ENCODE measurements at regions not wholly inside any gene's neighbourhood (a gene's known extent, or its start where the extent isn't known, plus 50 kb on each side); places are given as distances from the start of the nearest gene placed in this dataset.

DNA sequence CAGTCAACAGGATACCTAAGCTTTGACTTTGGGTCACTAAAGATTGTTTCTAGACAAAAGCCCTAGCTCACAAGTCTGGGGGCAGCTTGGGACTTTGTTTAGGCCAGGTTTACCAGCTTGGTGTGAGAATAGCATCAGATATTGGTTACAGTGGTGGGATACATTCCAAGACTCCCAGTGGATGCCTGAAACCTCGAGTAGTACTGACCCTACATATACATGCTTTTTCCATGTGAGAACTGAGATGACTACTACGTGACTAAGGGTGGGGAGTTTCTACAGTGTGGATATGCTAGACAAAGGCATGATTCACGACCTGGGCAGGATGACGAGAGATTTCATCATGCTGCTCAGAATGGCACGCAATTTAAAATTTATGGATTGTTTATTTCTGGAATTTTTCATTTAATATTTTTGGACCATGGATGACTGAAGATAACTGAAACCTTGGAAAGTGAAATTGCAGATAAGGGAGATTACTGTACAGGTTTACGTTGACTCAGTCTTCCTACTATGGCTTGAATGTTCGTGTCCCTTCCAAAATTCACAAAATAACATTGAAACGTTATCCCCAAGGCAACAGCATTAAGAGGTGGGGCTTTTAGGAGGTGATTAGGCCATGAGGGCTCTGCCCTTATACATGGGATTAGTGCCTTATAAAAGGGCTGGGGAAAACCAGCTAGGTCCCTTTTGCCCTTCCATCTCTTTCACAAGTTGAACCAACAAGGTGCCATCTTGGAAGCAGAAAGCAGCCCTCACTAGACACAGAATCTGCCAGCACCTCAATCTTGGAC is 50.2 kb upstream of the CTAGE1 start:
- Histone ChIP-seq H3K36me3 (ENCODE audit: insufficient read depth, low read length) (no peaks in the 10 kb centered on the region), H4K20me1 (ENCODE audit: insufficient read depth, low read length) (no peaks in the 10 kb centered on the region), H3K79me2 (ENCODE audit: insufficient read depth, low read length) (no peaks in the 10 kb centered on the region), H3K4me3 (ENCODE audit: low read depth in 1 of 2, low read length in 2 of 2) (no peak overlapping the region), H3K27ac (ENCODE audit: low read length) (no peak overlapping the region), H3K4me1 (ENCODE audit: insufficient read depth, low read length) (no peaks in the 10 kb centered on the region), H3K9ac (ENCODE audit: low read depth, low read length) (no peak overlapping the region), H2AFZ (ENCODE audit: low read depth, low read length) (no peak overlapping the region), H3K9me3 (ENCODE audit: insufficient read depth, low read length, severe bottlenecking) (no peaks in the 10 kb centered on the region), H3K27me3 (ENCODE audit: insufficient read depth, low read length, poor library complexity) (peaks cover 8% of the 10 kb centered on the region), H3K4me2 (ENCODE audit: insufficient read depth, low read length) (no peak overlapping the region)
- ATAC-seq (ENCODE audit: insufficient read depth, low read depth) (no peak), DNase-seq (no peak)
- TF ChIP-seq, protein P1, sequence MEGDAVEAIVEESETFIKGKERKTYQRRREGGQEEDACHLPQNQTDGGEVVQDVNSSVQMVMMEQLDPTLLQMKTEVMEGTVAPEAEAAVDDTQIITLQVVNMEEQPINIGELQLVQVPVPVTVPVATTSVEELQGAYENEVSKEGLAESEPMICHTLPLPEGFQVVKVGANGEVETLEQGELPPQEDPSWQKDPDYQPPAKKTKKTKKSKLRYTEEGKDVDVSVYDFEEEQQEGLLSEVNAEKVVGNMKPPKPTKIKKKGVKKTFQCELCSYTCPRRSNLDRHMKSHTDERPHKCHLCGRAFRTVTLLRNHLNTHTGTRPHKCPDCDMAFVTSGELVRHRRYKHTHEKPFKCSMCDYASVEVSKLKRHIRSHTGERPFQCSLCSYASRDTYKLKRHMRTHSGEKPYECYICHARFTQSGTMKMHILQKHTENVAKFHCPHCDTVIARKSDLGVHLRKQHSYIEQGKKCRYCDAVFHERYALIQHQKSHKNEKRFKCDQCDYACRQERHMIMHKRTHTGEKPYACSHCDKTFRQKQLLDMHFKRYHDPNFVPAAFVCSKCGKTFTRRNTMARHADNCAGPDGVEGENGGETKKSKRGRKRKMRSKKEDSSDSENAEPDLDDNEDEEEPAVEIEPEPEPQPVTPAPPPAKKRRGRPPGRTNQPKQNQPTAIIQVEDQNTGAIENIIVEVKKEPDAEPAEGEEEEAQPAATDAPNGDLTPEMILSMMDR (IDR thresholded peaks at IDR 0.05; ENCODE audit: borderline replicate concordance, extremely low read depth, low read length, poor library complexity, severe bottlenecking) = no peak
- TF ChIP-seq EZH2 (IDR thresholded peaks at IDR 0.05; ENCODE audit: borderline replicate concordance, low read depth, low read length, severe bottlenecking) = no peak

GRCh38 chr18:22468554-22468891 is 50.8 kb upstream of the CTAGE1 start:
- Histone ChIP-seq H3K4me3 (ENCODE audit: low read depth in 1 of 2, low read length in 2 of 2) (no peak overlapping the region), H3K9me3 (ENCODE audit: insufficient read depth, low read length, severe bottlenecking) (no peaks in the 10 kb centered on the region), H3K27ac (ENCODE audit: low read length) (no peak overlapping the region), H2AFZ (ENCODE audit: low read depth, low read length) (no peak overlapping the region), H3K9ac (ENCODE audit: low read depth, low read length) (no peak overlapping the region), H4K20me1 (ENCODE audit: insufficient read depth, low read length) (no peaks in the 10 kb centered on the region), H3K36me3 (ENCODE audit: insufficient read depth, low read length) (no peaks in the 10 kb centered on the region), H3K4me1 (ENCODE audit: insufficient read depth, low read length) (no peaks in the 10 kb centered on the region), H3K27me3 (ENCODE audit: insufficient read depth, low read length, poor library complexity) (peaks cover 11% of the 10 kb centered on the region), H3K4me2 (ENCODE audit: insufficient read depth, low read length) (no peak overlapping the region), H3K79me2 (ENCODE audit: insufficient read depth, low read length) (no peaks in the 10 kb centered on the region)
- DNase-seq (no peak), ATAC-seq (ENCODE audit: insufficient read depth, low read depth) (no peak)
- no peak for TF ChIP-seq EZH2 (IDR thresholded peaks at IDR 0.05; ENCODE audit: borderline replicate concordance, low read depth, low read length, severe bottlenecking)
- TF ChIP-seq, protein P1 (IDR thresholded peaks at IDR 0.05; ENCODE audit: borderline replicate concordance, extremely low read depth, low read length, poor library complexity, severe bottlenecking) = no peak

DNA sequence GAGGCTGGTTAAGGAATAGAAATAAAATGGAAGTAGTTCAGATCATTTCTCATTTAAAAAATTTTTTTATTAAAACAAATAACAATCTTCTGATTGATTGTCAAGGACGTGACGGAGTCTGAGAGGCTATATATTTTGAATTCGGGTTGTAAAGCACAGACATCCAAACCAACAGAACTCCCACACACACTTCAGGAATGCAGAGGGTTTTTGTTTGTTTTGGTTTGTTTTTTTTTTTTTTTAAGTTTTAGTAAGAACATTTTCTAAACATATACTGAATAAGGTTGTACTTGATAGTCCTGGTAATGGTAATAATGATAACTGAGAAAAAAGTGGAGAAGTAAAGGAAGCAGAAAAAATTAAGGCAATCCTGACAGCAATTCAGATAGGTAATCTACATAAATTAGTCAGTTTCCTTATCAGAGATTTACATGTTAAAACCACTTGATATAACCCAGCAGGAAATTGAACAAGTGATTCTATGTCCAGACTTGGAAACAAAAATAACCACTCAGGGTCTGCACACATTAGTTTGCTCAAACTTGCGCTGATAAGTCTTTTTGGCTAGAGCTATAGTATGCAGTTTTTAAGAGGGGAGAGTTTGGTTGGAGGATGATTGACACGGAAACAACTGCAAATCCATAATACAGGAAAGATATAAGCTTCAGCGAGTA is 51.5 kb upstream of the CTAGE1 start:
- no peaks in the 10 kb centered on the region for H4K20me1 ChIP-seq (ENCODE audit: insufficient read depth, low read length)
- no peaks in the 10 kb centered on the region for H3K79me2 ChIP-seq (ENCODE audit: insufficient read depth, low read length)
- no peak overlapping the region for H2AFZ ChIP-seq (ENCODE audit: low read depth, low read length)
- TF ChIP-seq, protein P1 (IDR thresholded peaks at IDR 0.05; ENCODE audit: borderline replicate concordance, extremely low read depth, low read length, poor library complexity, severe bottlenecking) = no peak
- TF ChIP-seq EZH2 (IDR thresholded peaks at IDR 0.05; ENCODE audit: borderline replicate concordance, low read depth, low read length, severe bottlenecking) = no peak
- DNase-seq = no peak
- no peak overlapping the region for H3K27ac ChIP-seq (ENCODE audit: low read length)
- H3K4me1 ChIP-seq (ENCODE audit: insufficient read depth, low read length) = no peaks in the 10 kb centered on the region
- no peaks in the 10 kb centered on the region for H3K36me3 ChIP-seq (ENCODE audit: insufficient read depth, low read length)
- H3K9me3 ChIP-seq (ENCODE audit: insufficient read depth, low read length, severe bottlenecking) = no peaks in the 10 kb centered on the region
- ATAC-seq (ENCODE audit: insufficient read depth, low read depth) = no peak
- no peak overlapping the region for H3K9ac ChIP-seq (ENCODE audit: low read depth, low read length)
- H3K27me3 ChIP-seq (ENCODE audit: insufficient read depth, low read length, poor library complexity) = peaks cover 11% of the 10 kb centered on the region
- no peak overlapping the region for H3K4me3 ChIP-seq (ENCODE audit: low read depth in 1 of 2, low read length in 2 of 2)
- no peak overlapping the region for H3K4me2 ChIP-seq (ENCODE audit: insufficient read depth, low read length)

Data from DND-41 (cell line).